ENCODE measurements at regions not wholly inside any gene's neighbourhood (a gene's known extent, or its start where the extent isn't known, plus 50 kb on each side); places are given as distances from the start of the nearest gene placed in this dataset.

GRCh38 chr2:230643576-230644291 is 68.9 kb upstream of the CAB39 start:
- peak in 5 of 6 experiments; percentile 8 to 67 (median 59) for DNase-seq

- DNase-seq, result no peak
Observed at GRCh38 chr2:230644356-230644935, 68.2 kb upstream of the CAB39 start.

GRCh38 chr2:230648356-230648755 is 64.3 kb upstream of the CAB39 start:
- DNase-seq, result no peak

DNA sequence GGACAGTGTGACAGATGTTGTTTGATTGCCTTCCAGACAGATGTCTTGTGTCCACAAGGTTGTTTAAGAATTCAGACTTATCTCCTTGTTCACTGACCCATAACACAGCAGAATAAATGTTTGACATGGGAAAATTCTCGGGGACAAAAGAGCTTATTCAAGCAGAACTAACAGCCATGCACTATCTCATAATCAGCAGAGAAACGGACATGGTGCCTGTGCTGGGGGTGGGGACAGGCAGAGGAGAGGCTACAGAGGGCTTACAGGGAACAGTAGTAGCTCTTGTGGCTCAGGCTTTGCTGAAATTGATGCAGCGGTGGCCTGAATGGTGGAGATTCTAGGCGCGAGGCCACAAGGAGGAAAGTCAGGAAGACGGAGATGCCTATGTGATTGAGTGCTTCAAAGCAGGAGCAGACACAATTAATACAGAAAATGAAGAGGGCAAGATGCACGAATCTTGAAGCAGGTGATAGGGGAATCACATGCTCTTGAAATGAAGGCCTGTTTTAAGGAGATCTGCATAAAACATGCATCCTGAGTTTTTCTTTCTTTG is 62.0 kb upstream of the CAB39 start:
- no peak for DNase-seq

DNA sequence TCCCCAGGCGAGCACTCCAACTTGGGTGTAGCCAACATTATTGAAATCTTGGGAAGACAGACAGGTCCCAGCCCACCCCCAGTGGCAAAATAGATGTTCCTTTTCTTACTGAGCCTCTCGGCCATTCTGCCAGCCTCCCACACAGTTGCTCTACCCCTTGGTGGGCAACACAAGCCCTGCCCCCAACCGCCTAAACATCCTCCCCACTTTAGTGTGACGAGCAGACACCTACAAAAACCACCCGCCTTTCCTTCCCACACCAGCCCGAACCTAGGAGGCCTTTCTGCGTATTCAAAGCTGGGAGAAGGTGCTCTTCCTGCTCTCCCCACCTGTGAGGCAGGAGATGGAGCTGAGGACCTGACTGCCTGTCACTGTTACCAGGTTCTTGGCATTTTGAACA is 58.6 kb upstream of the CAB39 start:
- DNase-seq, result no peak

GRCh38 chr2:230657462-230657861 is 55.2 kb upstream of the CAB39 start:
- no peak for DNase-seq

DNA sequence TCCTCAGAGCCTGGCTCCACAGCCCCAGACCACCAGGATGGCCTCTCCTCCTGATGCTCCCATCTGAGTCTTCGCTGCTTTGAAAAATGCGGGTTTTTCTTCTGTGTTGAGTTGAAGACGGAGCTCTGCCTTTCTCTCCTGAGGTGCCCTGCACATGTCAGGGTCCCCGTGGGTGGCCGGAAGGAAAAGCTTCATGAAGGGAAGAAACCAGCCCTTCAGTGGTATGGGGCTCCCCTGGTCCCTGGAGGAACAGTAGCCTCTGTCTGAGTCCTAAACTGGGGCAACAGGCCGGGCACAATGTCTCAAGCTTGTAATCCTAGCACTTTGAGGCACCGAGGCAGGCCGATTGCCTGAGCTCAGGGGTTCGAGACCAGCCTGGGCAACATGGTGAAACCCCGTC is 54.7 kb upstream of the CAB39 start:
- DNase-seq, result no peak

GRCh38 chr2:230658577-230658876 is 54.1 kb upstream of the CAB39 start:
- DNase-seq, result no peak

GRCh38 chr2:230658877-230659652 is 53.6 kb upstream of the CAB39 start:
- peak in 1 of 6 experiments; percentile 25 for DNase-seq

- DNase-seq, result peak in 4 of 6 experiments; percentile 9 to 47 (median 30)
Observed at GRCh38 chr2:230660294-230661060, 52.2 kb upstream of the CAB39 start.

DNA sequence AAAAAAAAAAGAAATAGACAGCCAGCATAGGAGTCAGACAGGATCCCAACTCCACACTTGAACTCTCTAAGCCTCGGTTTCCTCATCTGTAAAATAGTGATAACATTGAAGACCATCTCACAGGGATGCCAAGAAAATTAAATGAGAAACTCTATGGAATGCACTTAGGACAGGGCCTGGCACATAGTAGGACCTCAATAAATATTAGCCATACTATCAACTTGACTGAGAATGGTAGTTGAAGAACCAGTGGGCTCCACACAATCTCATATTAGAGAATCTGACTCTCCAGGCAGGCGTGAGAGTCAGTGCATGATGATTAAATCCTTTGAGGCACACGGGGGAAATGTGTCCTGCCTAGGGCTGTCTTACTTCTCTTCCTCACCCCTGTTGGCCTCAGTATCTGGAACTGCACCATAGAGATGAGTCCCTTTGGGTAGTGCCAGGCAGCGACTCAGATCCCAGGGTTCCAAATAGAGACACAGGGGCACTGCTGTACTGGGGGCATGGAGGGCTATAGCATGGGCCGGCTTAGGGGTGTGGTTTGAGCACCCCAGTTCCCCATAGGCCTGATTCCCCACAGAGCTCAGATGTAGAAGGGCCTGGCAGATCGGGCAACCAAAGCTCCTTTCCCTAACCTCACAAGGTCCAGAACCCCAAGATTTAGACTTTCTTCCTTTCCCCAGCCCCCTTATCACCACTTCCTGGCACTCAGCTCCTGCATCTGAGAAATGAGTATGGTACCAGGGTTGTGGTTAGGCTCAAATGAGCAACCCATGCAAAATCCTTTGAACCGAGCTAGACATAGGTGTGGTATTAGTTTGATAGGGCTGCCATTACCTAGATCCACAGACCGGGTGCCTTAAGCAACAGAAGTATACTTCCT is 51.3 kb upstream of the CAB39 start:
- DNase-seq, result peak in 4 of 6 experiments; percentile 2 to 68 (median 36)
